HEK293 (cell line): ENCODE measurements at regions not wholly inside any gene's neighbourhood (a gene's known extent, or its start where the extent isn't known, plus 50 kb on each side); places are given as distances from the start of the nearest gene placed in this dataset.

ENCODE experiments used
- CTCF ChIA-PET: fragments of 350-600 bp; formaldehyde crosslinking; extraction: SDS; loops from one replicate; lab custom pipeline; 2021; ENCODE audit warnings: antibody characterized with exemption; lab: Yijun Ruan, JAX
- POLR2A ChIA-PET: fragments of 300-600 bp; formaldehyde crosslinking; extraction: SDS; loops from one replicate; lab custom pipeline; 2020; ENCODE audit warnings: antibody characterized with exemption, inconsistent platforms; lab: Yijun Ruan, JAX
- H3K27ac ChIP-seq: fragments of 200-500 bp; sonication (Bioruptor generic); 2 replicates; pipeline ENCODE4 v1.5.1; 2014; ENCODE audit warnings: low read depth, low read length, control low read depth, inconsistent platforms; ENCODE audit errors: extremely low read depth
- H3K36me3 ChIP-seq, 2 experiments: fragments of 200-500 bp in 1 of 2; sonication (Bioruptor generic) in 1 of 2; 1 replicate in 1 of 2; 2 replicates in 1 of 2; pipeline ENCODE4 v1.5.1; 2014 to 2017; ENCODE audit warnings: inconsistent platforms in 2 of 2, low read length in 2 of 2; ENCODE audit not compliant: control insufficient read depth in 2 of 2, insufficient read depth in 1 of 2
- H3K4me1 ChIP-seq: fragments of 200-500 bp; sonication (Bioruptor generic); 2 replicates; pipeline ENCODE4 v1.5.1; 2014; ENCODE audit warnings: mild to moderate bottlenecking, low read length, inconsistent platforms; ENCODE audit not compliant: control insufficient read depth, insufficient read depth
- H3K4me3 ChIP-seq: 2 replicates; pipeline ENCODE4 v1.5.1; 2011; ENCODE audit warnings: low read depth, mild to moderate bottlenecking, control low read depth, low read length, moderate library complexity
- H3K9me3 ChIP-seq: fragments of 200-500 bp; sonication (Bioruptor generic); 2 replicates; pipeline ENCODE4 v1.5.1; 2014; ENCODE audit warnings: low read depth, low read length, inconsistent platforms; ENCODE audit not compliant: control insufficient read depth, insufficient read depth
- EGR2 ChIP-seq: fragments of 450-650 bp; formaldehyde crosslinking; IDR thresholded peaks from 2 replicates; pipeline ENCODE4 v1.5.1; 2016; ENCODE audit warnings: low read depth, missing biosample characterization, missing genetic modification characterization
- ELK4 ChIP-seq: IDR thresholded peaks from 2 replicates; pipeline ENCODE4 v1.6.1; 2011; ENCODE audit warnings: mild to moderate bottlenecking, low read depth, low read length, borderline replicate concordance
- FEZF1 ChIP-seq: fragments of 450-650 bp; formaldehyde crosslinking; IDR thresholded peaks from 2 replicates; pipeline ENCODE4 v1.5.1; 2016; ENCODE audit warnings: missing biosample characterization, missing genetic modification characterization
- KLF10 ChIP-seq: fragments of 450-650 bp; IDR thresholded peaks from 2 replicates; pipeline ENCODE4 v1.5.1; 2018; ENCODE audit warnings: missing biosample characterization, mild to moderate bottlenecking, missing genetic modification characterization
- OVOL3 ChIP-seq: fragments of 450-650 bp; formaldehyde crosslinking; IDR thresholded peaks from 2 replicates; pipeline ENCODE4 v1.5.1; 2016; ENCODE audit warnings: missing biosample characterization, missing genetic modification characterization
- ZEB2 ChIP-seq: fragments of 450-650 bp; formaldehyde crosslinking; IDR thresholded peaks from 2 replicates; pipeline ENCODE4 v1.5.1; 2016; ENCODE audit warnings: missing biosample characterization, missing genetic modification characterization
- ZFP69B ChIP-seq: fragments of 450-650 bp; formaldehyde crosslinking; IDR thresholded peaks from 2 replicates; pipeline ENCODE4 v1.5.1; 2016; ENCODE audit warnings: missing biosample characterization, missing genetic modification characterization
- ZNF239 ChIP-seq: fragments of 450-650 bp; formaldehyde crosslinking; IDR thresholded peaks from 2 replicates; pipeline ENCODE4 v1.5.1; 2016; ENCODE audit warnings: missing biosample characterization, missing genetic modification characterization
- ZNF266 ChIP-seq: fragments of 450-650 bp; formaldehyde crosslinking; IDR thresholded peaks from 2 replicates; pipeline ENCODE4 v1.5.1; 2016; ENCODE audit warnings: missing biosample characterization, missing genetic modification characterization, low read depth
- ZNF335 ChIP-seq: fragments of 450-650 bp; formaldehyde crosslinking; conservative IDR thresholded peaks from 2 replicates; pipeline ENCODE4 v1.5.1; 2016; ENCODE audit warnings: missing biosample characterization, missing genetic modification characterization
- ZNF354C ChIP-seq: fragments of 450-650 bp; formaldehyde crosslinking; IDR thresholded peaks from 2 replicates; pipeline ENCODE4 v1.5.1; 2016; ENCODE audit warnings: missing biosample characterization, missing genetic modification characterization, low read depth, borderline replicate concordance
- ZNF514 ChIP-seq: fragments of 450-650 bp; formaldehyde crosslinking; IDR thresholded peaks from 2 replicates; pipeline ENCODE4 v1.5.1; 2016; ENCODE audit warnings: missing biosample characterization, missing genetic modification characterization
- ZNF521 ChIP-seq: fragments of 450-650 bp; formaldehyde crosslinking; IDR thresholded peaks from 2 replicates; pipeline ENCODE4 v1.5.1; 2017; ENCODE audit warnings: missing biosample characterization, mild to moderate bottlenecking, missing genetic modification characterization
- ZNF548 ChIP-seq: fragments of 450-650 bp; formaldehyde crosslinking; IDR thresholded peaks from 2 replicates; pipeline ENCODE4 v1.5.1; 2016; ENCODE audit warnings: missing biosample characterization, missing genetic modification characterization
- ZNF555 ChIP-seq: fragments of 450-650 bp; formaldehyde crosslinking; conservative IDR thresholded peaks from 2 replicates; pipeline ENCODE4 v1.5.1; 2017; ENCODE audit warnings: missing biosample characterization, mild to moderate bottlenecking, missing genetic modification characterization, inconsistent platforms
- ZNF560 ChIP-seq: fragments of 450-650 bp; formaldehyde crosslinking; IDR thresholded peaks from 2 replicates; pipeline ENCODE4 v1.5.1; 2017; ENCODE audit warnings: missing biosample characterization, missing genetic modification characterization, borderline replicate concordance
- ZNF610 ChIP-seq: fragments of 450-650 bp; formaldehyde crosslinking; IDR thresholded peaks from 2 replicates; pipeline ENCODE4 v1.5.1; 2016; ENCODE audit warnings: missing biosample characterization, missing genetic modification characterization, borderline replicate concordance
- ZNF645 ChIP-seq: fragments of 450-650 bp; formaldehyde crosslinking; IDR thresholded peaks from 2 replicates; pipeline ENCODE4; 2016; ENCODE audit warnings: missing biosample characterization, missing genetic modification characterization
- ZNF670 ChIP-seq: fragments of 450-650 bp; formaldehyde crosslinking; IDR thresholded peaks from 2 replicates; pipeline ENCODE4 v1.5.1; 2016; ENCODE audit warnings: missing biosample characterization, missing genetic modification characterization, low read depth
- TF ChIP-seq, protein P1 (sequence below): fragments of 450-650 bp; formaldehyde crosslinking; IDR thresholded peaks from 2 replicates; pipeline ENCODE4 v1.5.1; 2016; ENCODE audit warnings: missing biosample characterization, missing genetic modification characterization
- TF ChIP-seq, protein P2 (sequence below): fragments of 450-650 bp; formaldehyde crosslinking; IDR thresholded peaks from 2 replicates; pipeline ENCODE4 v1.5.1; 2017; ENCODE audit warnings: missing biosample characterization, missing genetic modification characterization

GRCh38 chr5:85849411-85849810 is 768.3 kb upstream of the COX7C start (continued):
- TF ChIP-seq ZNF335 (tag by site-specific recombination), result no peak
- no peak for TF ChIP-seq ZNF555 (tag by site-specific recombination)
- TF ChIP-seq ZNF548 (tag by site-specific recombination), result no peak
- TF ChIP-seq FEZF1 (tag by site-specific recombination), result no peak
- TF ChIP-seq, all 188 proteins: peak for 0

- ChIA-PET POLR2A (no interaction called here), CTCF (no interaction called here)
- H3K36me3 ChIP-seq, result no peaks in the 10 kb centered on the region
These were observed 752.4 kb upstream of the COX7C start for GRCh38 chr5:85865296-85865695.

DNA sequence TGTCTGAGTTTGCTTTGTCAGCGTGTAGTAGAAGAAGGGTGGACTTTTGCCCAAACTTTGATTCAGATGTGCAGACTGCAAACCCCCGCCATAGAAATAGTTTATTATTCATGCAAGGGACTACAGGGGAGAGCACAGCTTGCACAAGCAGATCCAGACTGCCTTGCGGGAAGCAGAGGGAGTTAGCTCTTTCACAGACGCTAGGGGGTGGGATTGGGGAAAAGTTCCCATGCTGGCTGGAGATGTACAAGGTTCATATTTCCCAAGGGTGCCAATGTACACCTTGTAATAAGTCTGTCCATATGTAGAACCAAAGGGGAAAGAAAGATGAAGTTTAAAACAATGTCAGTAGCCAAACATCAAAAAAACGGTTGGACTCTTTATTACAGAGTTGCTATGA is 749.7 kb upstream of the COX7C start:
- Histone ChIP-seq H3K36me3 (no peaks in the 10 kb centered on the region), H3K4me1 (no peaks in the 10 kb centered on the region), H3K4me3 (no peak overlapping the region), H3K9me3 (no peaks in the 10 kb centered on the region), H3K27ac (no peak overlapping the region)
- no peak for TF ChIP-seq ZNF645 (tag by site-specific recombination)
- no peak for TF ChIP-seq ZNF521
- TF ChIP-seq, protein P1, sequence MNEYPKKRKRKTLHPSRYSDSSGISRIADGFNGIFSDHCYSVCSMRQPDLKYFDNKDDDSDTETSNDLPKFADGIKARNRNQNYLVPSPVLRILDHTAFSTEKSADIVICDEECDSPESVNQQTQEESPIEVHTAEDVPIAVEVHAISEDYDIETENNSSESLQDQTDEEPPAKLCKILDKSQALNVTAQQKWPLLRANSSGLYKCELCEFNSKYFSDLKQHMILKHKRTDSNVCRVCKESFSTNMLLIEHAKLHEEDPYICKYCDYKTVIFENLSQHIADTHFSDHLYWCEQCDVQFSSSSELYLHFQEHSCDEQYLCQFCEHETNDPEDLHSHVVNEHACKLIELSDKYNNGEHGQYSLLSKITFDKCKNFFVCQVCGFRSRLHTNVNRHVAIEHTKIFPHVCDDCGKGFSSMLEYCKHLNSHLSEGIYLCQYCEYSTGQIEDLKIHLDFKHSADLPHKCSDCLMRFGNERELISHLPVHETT, result no peak
- no peak for TF ChIP-seq ZNF266 (tag by site-specific recombination)
- TF ChIP-seq ZNF560, result no peak
- no peak for TF ChIP-seq EGR2
- no peak for TF ChIP-seq OVOL3 (tag by site-specific recombination)
- TF ChIP-seq ZNF514 (tag by site-specific recombination), result no peak
- no peak for TF ChIP-seq ZEB2
- no peak for TF ChIP-seq ZNF239 (tag by site-specific recombination)
- TF ChIP-seq ZNF670, result no peak
- TF ChIP-seq ELK4, result no peak
- no peak for TF ChIP-seq ZNF354C (tag by site-specific recombination)
- no peak for TF ChIP-seq ZFP69B (tag by site-specific recombination)
- TF ChIP-seq, protein P2, sequence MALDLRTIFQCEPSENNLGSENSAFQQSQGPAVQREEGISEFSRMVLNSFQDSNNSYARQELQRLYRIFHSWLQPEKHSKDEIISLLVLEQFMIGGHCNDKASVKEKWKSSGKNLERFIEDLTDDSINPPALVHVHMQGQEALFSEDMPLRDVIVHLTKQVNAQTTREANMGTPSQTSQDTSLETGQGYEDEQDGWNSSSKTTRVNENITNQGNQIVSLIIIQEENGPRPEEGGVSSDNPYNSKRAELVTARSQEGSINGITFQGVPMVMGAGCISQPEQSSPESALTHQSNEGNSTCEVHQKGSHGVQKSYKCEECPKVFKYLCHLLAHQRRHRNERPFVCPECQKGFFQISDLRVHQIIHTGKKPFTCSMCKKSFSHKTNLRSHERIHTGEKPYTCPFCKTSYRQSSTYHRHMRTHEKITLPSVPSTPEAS (tag by site-specific recombination), result no peak
- ChIA-PET CTCF (no interaction called here), POLR2A (no interaction called here)

More at GRCh38 chr5:85865296-85865695, 752.4 kb upstream of the COX7C start:
- H3K4me3 ChIP-seq, result no peak overlapping the region
- TF ChIP-seq ZNF610 (tag by site-specific recombination) (no peak), KLF10 (tag by site-specific recombination) (no peak)
- H3K9me3 ChIP-seq, result no peaks in the 10 kb centered on the region
- no peaks in the 10 kb centered on the region for H3K4me1 ChIP-seq
- no peak overlapping the region for H3K27ac ChIP-seq
